ENCODE measurements at regions not wholly inside any gene's neighbourhood (a gene's known extent, or its start where the extent isn't known, plus 50 kb on each side); places are given as distances from the start of the nearest gene placed in this dataset.

- no peak overlapping the region for H3K4me3 ChIP-seq (ENCODE audit: low read depth, low read length)
- no peak for DNase-seq (ENCODE audit: low read depth)
Observed at GRCh38 chrX:131762802-131763234, 218.9 kb downstream of the OR13H1 start.

- no peak overlapping the region for H3K4me3 ChIP-seq (ENCODE audit: low read depth, low read length)
- no peak for DNase-seq (ENCODE audit: low read depth)
Observed at GRCh38 chrX:131763674-131764073, 219.8 kb downstream of the OR13H1 start.

DNA sequence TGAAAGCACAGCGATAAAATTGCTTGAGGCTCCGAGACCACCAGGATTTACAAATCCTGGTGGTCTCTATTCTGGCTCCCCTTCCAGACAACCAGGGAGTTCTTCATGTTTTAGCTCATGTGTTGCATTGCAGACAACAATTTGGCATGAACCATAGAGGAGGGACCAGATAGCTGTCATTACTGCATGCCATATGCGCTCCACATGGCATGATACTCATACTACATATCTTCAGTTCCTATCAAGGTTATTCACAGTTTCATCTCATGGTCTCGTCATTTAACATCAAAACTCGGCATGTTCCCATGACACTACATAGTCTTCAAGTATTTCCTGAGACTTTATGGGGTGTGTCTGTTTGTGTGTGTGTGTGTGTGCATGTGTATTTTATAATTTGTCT lies 220.3 kb downstream of the OR13H1 start:
- no peak overlapping the region for H3K4me3 ChIP-seq (ENCODE audit: low read depth, low read length)

DNA sequence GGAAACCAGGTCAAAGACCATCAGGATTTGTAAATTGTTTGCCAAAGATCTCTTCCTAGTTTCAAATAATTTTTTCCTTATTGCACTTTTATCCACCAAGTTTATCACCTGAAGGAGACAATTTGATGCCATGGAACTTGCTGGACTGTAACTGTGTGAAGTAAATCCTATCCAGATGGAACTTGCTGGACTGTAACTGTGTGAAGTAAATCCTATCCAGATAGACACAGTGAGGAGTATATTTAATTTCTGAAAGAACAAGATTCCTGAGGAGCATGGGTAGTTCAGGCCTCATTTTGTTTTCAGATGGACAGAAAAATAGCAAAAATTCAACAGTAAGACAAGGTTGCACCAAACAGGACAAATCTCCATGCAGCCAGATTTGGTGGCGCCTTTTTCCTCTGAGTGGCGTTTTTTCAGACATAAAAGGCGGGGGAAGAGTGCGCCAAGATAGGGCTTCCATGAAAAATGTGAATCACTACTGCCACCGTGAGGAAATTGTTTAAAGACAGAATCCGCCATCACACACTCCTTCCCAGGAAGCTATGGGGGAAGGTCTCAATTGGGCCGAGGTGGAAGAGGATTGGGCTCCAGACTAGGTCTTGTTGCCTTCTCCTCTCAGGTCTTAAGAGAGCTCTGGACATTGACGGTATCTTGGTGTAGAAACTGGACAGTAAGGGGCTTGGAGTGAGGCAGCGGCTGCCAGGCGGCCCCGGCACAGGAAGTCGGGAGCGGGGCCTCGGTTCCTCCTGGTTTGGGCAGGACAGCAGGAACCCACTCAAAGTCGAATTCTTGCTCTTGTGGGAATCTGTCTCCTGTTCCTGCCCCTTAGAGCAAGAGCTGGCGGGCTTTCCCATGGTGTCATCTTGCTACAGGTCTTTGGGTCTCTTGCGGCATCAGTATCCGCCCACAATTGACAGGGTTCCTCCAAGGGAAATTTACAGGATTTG lies 234.7 kb downstream of the OR13H1 start:
- no peak for DNase-seq (ENCODE audit: low read depth)
- H3K4me3 ChIP-seq (ENCODE audit: low read depth, low read length) = no peak overlapping the region

More for the DNA sequence above, 220.3 kb downstream of the OR13H1 start:
- DNase-seq (ENCODE audit: low read depth) = no peak

- no peak for DNase-seq (ENCODE audit: low read depth)
- H3K4me3 ChIP-seq (ENCODE audit: low read depth, low read length) = no peak overlapping the region
Observed at GRCh38 chrX:131779306-131779705, 235.4 kb downstream of the OR13H1 start.

DNA sequence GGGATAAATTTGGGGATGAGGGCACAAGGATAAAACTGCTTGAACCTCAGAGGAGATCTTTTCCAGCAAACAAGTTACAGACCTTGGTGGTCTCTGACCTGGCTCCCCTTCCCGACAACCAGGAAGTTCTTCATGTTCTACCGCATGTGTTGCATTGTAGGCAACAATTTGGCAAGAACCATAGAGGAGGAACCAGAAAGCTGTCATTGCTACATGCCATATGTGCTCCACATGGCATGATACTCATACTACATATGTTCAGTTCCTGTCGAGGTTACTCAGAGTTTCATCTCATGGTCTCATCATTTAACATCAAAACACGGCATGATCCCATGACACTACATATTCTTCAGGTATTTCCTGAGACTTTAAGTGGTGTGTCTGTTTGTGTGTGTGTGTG lies 235.9 kb downstream of the OR13H1 start:
- no peak for DNase-seq (ENCODE audit: low read depth)
- no peak overlapping the region for H3K4me3 ChIP-seq (ENCODE audit: low read depth, low read length)

DNA sequence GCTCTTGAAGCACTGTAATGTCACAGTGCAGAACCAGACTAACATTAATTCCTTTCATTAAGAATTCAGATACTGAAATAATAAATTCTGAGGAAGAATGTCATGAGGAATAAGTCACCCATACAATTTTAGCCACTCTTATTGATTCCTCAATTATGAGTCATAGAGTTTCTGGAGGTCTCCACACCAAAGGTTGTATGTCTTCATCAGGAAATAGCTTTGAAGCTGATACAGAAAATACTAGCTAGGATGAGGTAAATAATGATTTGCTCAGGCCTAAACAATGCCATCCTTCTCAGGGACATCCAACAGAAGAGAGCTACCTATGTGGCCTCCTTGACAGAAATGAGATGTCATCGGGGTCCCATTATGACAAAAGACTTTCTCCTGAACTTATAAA lies 238.8 kb downstream of the OR13H1 start:
- no peak overlapping the region for H3K4me3 ChIP-seq (ENCODE audit: low read depth, low read length)
- no peak for DNase-seq (ENCODE audit: low read depth)

DNA sequence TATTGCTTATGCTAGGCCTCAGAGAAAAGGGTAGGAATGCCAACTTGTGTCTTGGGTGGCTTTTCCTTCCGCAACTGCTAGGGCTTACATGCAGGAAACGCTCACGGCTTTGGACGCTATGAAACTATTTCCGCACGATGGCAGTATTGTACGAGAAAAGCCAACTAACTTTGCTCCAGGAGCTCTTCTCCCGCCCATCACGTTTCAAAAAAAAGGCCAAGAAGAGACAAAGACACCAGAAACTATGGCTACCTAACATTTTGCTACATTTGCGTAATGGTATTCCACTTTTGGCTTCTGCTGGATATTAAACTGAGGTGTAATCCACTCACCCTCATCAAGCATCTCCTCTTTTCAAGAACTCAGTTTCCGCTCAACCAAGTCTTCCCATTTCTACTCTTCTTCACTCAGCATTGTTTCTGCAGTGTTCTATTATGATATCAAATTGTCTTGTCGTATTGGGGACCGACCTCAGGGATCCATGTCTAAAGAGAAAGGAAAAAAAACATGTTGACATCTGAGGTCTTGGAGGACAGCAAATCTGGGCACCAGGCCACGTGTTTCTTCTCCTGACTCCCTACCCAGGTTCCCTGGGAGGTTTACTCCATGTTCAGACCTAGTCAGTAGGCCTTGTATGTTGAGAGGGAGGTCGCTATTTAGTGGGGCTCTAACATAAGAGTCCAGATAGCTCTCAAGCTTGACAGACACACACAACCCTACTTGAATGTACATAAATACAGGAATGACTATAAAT lies 239.4 kb upstream of the STK26 start:
- DNase-seq (ENCODE audit: low read depth) = no peak
- H3K4me3 ChIP-seq (ENCODE audit: low read depth, low read length) = no peak overlapping the region

DNA sequence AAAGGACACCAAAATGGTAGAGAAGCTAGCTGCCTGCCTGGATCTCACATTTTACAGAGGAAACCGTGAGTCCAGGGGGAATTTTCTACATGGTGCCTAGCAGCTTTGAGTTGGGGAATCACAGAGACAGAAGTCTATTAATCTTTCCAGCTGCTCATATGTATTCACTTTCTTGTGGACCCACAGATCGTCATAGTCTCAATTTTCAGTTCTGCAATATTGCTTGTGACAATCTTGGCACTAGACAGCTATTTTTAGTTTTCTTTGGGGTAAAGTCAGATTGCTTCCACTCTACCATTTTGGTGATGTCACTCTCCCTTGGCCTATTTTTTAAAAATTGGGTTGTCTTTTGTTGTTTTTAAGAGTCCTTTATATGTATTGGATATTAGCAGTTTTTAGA lies 233.4 kb upstream of the STK26 start:
- no peak overlapping the region for H3K4me3 ChIP-seq (ENCODE audit: low read depth, low read length)
- DNase-seq (ENCODE audit: low read depth) = no peak

- no peak overlapping the region for H3K4me3 ChIP-seq (ENCODE audit: low read depth, low read length)
- no peak for DNase-seq (ENCODE audit: low read depth)
Observed at GRCh38 chrX:131791608-131792355, 231.3 kb upstream of the STK26 start.

- DNase-seq (ENCODE audit: low read depth) = no peak
- no peak overlapping the region for H3K4me3 ChIP-seq (ENCODE audit: low read depth, low read length)
Observed at GRCh38 chrX:131792356-131792749, 230.7 kb upstream of the STK26 start.

GRCh38 chrX:131792789-131793462 lies 230.2 kb upstream of the STK26 start:
- no peak overlapping the region for H3K4me3 ChIP-seq (ENCODE audit: low read depth, low read length)
- DNase-seq (ENCODE audit: low read depth) = no peak

GRCh38 chrX:131795442-131796229 lies 227.5 kb upstream of the STK26 start:
- H3K4me3 ChIP-seq (ENCODE audit: low read depth, low read length) = no peak overlapping the region

GRCh38 chrX:131801066-131801465 lies 222.0 kb upstream of the STK26 start:
- H3K4me3 ChIP-seq (ENCODE audit: low read depth, low read length) = no peak overlapping the region
- DNase-seq (ENCODE audit: low read depth) = peak; percentile 15

More at GRCh38 chrX:131795442-131796229, 227.5 kb upstream of the STK26 start:
- no peak for DNase-seq (ENCODE audit: low read depth)

GRCh38 chrX:131801911-131802310 lies 221.2 kb upstream of the STK26 start:
- no peak for DNase-seq (ENCODE audit: low read depth)
- no peak overlapping the region for H3K4me3 ChIP-seq (ENCODE audit: low read depth, low read length)

- no peak overlapping the region for H3K4me3 ChIP-seq (ENCODE audit: low read depth, low read length)
- no peak for DNase-seq (ENCODE audit: low read depth)
Observed at GRCh38 chrX:131802836-131803626, 220.1 kb upstream of the STK26 start.

DNA sequence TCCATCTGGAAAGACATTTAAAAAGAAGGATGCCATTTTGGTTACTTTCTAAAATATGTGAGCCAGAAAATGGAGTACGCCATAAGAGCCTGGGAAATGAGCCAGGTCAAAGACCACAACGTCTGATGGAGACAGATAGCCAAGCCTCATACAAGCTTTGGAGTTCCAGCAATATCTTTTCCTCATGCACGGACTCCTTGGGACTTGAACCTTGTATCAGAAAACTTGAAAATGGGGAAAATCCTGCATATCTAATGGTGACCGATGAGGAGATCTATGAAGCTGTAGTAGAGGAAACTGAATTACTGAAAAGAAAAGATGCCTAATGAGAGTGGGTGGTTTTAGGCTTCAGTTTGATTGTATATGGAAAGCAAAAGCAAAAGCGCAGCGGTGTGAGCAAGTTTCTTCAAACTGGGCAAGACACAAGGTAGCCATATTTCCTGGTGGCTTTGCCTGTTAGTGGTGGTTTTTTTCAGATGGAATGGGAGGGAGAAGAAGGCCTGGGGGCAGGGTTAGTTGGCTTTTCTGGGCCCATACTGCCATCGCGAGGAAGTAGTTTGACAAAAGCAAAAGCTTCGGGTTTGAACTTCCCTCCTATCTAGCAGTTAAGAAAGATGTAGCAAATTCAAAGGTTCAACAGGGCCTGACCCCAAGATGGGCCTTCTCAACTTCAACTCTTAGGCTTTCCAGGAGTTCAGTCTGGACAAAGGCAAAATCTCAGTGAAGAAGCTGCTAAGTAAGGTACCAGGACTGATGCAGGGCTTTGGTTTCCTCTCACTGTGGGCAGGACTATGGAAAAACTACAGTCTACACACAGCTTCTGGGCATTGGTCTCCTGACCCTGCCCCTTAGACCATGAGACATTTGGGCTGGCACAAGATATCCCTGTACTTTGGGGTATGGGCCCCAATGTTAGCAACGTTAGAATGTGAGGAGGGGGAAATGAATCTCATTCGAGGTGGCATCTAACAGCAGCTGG lies 210.0 kb upstream of the STK26 start:
- H3K4me3 ChIP-seq (ENCODE audit: low read depth, low read length) = no peak overlapping the region
- DNase-seq (ENCODE audit: low read depth) = no peak

Measured in skeletal muscle cell (primary cell).